Activated T-cell treated with anti-CD3 and anti-CD28 coated beads, Interleukin-2, amount 50 U/mL, for 24 hours (primary cell): ENCODE measurements at regions not wholly inside any gene's neighbourhood (a gene's known extent, or its start where the extent isn't known, plus 50 kb on each side); places are given as distances from the start of the nearest gene placed in this dataset.
"Not testable (repeated sequence)": the region's sequence is repeated elsewhere in the genome, so short reads cannot be mapped to it uniquely, and the experiment has no call there.

Experiments used
- DNase-seq: peaks from one replicate; pipeline ENCODE4 v3.0.0-alpha.2; 2020
- H3K27ac Mint-ChIP-seq: 2 replicates; pipeline ENCODE4 v1.8.0; 2020; ENCODE audit warnings: mild to moderate bottlenecking, mixed read lengths
- H3K27me3 Mint-ChIP-seq: 2 replicates; pipeline ENCODE4 v1.8.0; 2020; ENCODE audit warnings: mixed read lengths
- H3K36me3 Mint-ChIP-seq: 2 replicates; pipeline ENCODE4 v1.8.0; 2020; ENCODE audit warnings: low read depth, mixed read lengths
- H3K4me1 Mint-ChIP-seq: 2 replicates; pipeline ENCODE4 v1.8.0; 2020; ENCODE audit warnings: low read depth, mixed read lengths
- H3K4me3 Mint-ChIP-seq: 2 replicates; pipeline ENCODE4 v1.8.0; 2020; ENCODE audit warnings: mild to moderate bottlenecking, moderate library complexity, mixed read lengths
- H3K9me3 Mint-ChIP-seq: 2 replicates; pipeline ENCODE4 v1.8.0; 2020; ENCODE audit warnings: mixed read lengths

- no peak overlapping the region for H3K4me3 Mint-ChIP-seq
- no peaks in the 10 kb centered on the region for H3K9me3 Mint-ChIP-seq
- H3K36me3 Mint-ChIP-seq = no peaks in the 10 kb centered on the region
- no peak overlapping the region for H3K27ac Mint-ChIP-seq
- no peak for DNase-seq
- H3K27me3 Mint-ChIP-seq = peaks cover 7% of the 10 kb centered on the region
- no peaks in the 10 kb centered on the region for H3K4me1 Mint-ChIP-seq
Measured at GRCh38 chr13:100954430-100955305, 280.1 kb upstream of the TMTC4 start.

- Mint-ChIP-seq H3K9me3 (no peaks in the 10 kb centered on the region), H3K27me3 (no peaks in the 10 kb centered on the region), H3K4me1 (no peaks in the 10 kb centered on the region), H3K27ac (no peak overlapping the region), H3K4me3 (no peak overlapping the region), H3K36me3 (no peaks in the 10 kb centered on the region)
- DNase-seq = no peak
Measured at GRCh38 chr13:100951016-100951415, 276.4 kb upstream of the TMTC4 start.

- not testable (repeated sequence) for H3K4me3 Mint-ChIP-seq, H3K27me3 Mint-ChIP-seq, H3K9me3 Mint-ChIP-seq, H3K27ac Mint-ChIP-seq, H3K4me1 Mint-ChIP-seq, DNase-seq, H3K36me3 Mint-ChIP-seq
Measured at GRCh38 chr13:100948937-100949336, 274.3 kb upstream of the TMTC4 start.

- Mint-ChIP-seq H3K36me3 (no peaks in the 10 kb centered on the region), H3K27ac (no peak overlapping the region), H3K27me3 (peaks cover 3% of the 10 kb centered on the region), H3K4me3 (no peak overlapping the region), H3K4me1 (no peaks in the 10 kb centered on the region), H3K9me3 (no peaks in the 10 kb centered on the region)
- DNase-seq = no peak
Measured at GRCh38 chr13:100946588-100946987, 272.0 kb upstream of the TMTC4 start.

- H3K4me1 Mint-ChIP-seq = no peaks in the 10 kb centered on the region
- no peak for DNase-seq
- H3K27ac Mint-ChIP-seq = no peak overlapping the region
- H3K27me3 Mint-ChIP-seq = peaks cover 3% of the 10 kb centered on the region
- no peaks in the 10 kb centered on the region for H3K36me3 Mint-ChIP-seq
- H3K4me3 Mint-ChIP-seq = no peak overlapping the region
- H3K9me3 Mint-ChIP-seq = no peaks in the 10 kb centered on the region
Measured at GRCh38 chr13:100944791-100945345, 270.3 kb upstream of the TMTC4 start.

GRCh38 chr13:100942742-100943141 is 268.1 kb upstream of the TMTC4 start:
- no peaks in the 10 kb centered on the region for H3K9me3 Mint-ChIP-seq
- H3K4me1 Mint-ChIP-seq = no peaks in the 10 kb centered on the region
- H3K36me3 Mint-ChIP-seq = no peaks in the 10 kb centered on the region
- peaks cover 6% of the 10 kb centered on the region for H3K27me3 Mint-ChIP-seq
- DNase-seq = no peak
- no peak overlapping the region for H3K4me3 Mint-ChIP-seq
- no peak overlapping the region for H3K27ac Mint-ChIP-seq

- no peaks in the 10 kb centered on the region for H3K9me3 Mint-ChIP-seq
- H3K27me3 Mint-ChIP-seq = peaks cover 12% of the 10 kb centered on the region
- no peaks in the 10 kb centered on the region for H3K4me1 Mint-ChIP-seq
- no peak overlapping the region for H3K4me3 Mint-ChIP-seq
- H3K27ac Mint-ChIP-seq = no peak overlapping the region
- no peak for DNase-seq
- H3K36me3 Mint-ChIP-seq = no peaks in the 10 kb centered on the region
Measured at GRCh38 chr13:100941377-100942368, 267.1 kb upstream of the TMTC4 start.

- no peaks in the 10 kb centered on the region for H3K9me3 Mint-ChIP-seq
- no peaks in the 10 kb centered on the region for H3K4me1 Mint-ChIP-seq
- H3K36me3 Mint-ChIP-seq = no peaks in the 10 kb centered on the region
- no peak for DNase-seq
- peaks cover 15% of the 10 kb centered on the region for H3K27me3 Mint-ChIP-seq
- H3K4me3 Mint-ChIP-seq = no peak overlapping the region
- H3K27ac Mint-ChIP-seq = no peak overlapping the region
Measured at GRCh38 chr13:100940658-100941057, 266.1 kb upstream of the TMTC4 start.

GRCh38 chr13:100933841-100934240 is 259.2 kb upstream of the TMTC4 start:
- Mint-ChIP-seq H3K27me3 (peaks cover 28% of the 10 kb centered on the region), H3K4me1 (no peaks in the 10 kb centered on the region), H3K27ac (no peak overlapping the region), H3K36me3 (no peaks in the 10 kb centered on the region), H3K9me3 (no peaks in the 10 kb centered on the region), H3K4me3 (no peak overlapping the region)
- DNase-seq = no peak

GRCh38 chr13:100922599-100922998 is 248.0 kb upstream of the TMTC4 start:
- no peaks in the 10 kb centered on the region for H3K4me1 Mint-ChIP-seq
- no peak overlapping the region for H3K4me3 Mint-ChIP-seq
- peaks cover 6% of the 10 kb centered on the region for H3K27me3 Mint-ChIP-seq
- no peaks in the 10 kb centered on the region for H3K36me3 Mint-ChIP-seq
- no peaks in the 10 kb centered on the region for H3K9me3 Mint-ChIP-seq
- H3K27ac Mint-ChIP-seq = no peak overlapping the region
- no peak for DNase-seq

GRCh38 chr13:100921139-100921538 is 246.5 kb upstream of the TMTC4 start:
- Mint-ChIP-seq H3K27ac (no peak overlapping the region), H3K4me3 (no peak overlapping the region), H3K4me1 (no peaks in the 10 kb centered on the region), H3K27me3 (peaks cover 6% of the 10 kb centered on the region), H3K9me3 (no peaks in the 10 kb centered on the region), H3K36me3 (no peaks in the 10 kb centered on the region)
- DNase-seq = no peak

- H3K27me3 Mint-ChIP-seq = peaks cover 15% of the 10 kb centered on the region
- H3K4me1 Mint-ChIP-seq = no peaks in the 10 kb centered on the region
- H3K36me3 Mint-ChIP-seq = no peaks in the 10 kb centered on the region
- DNase-seq = no peak
- no peak overlapping the region for H3K4me3 Mint-ChIP-seq
- no peak overlapping the region for H3K27ac Mint-ChIP-seq
- no peaks in the 10 kb centered on the region for H3K9me3 Mint-ChIP-seq
Measured at GRCh38 chr13:100917011-100917410, 242.4 kb upstream of the TMTC4 start.

GRCh38 chr13:100913143-100913542 is 238.5 kb upstream of the TMTC4 start:
- Mint-ChIP-seq H3K27ac (no peak overlapping the region), H3K36me3 (no peaks in the 10 kb centered on the region), H3K4me1 (no peaks in the 10 kb centered on the region), H3K27me3 (peaks cover 21% of the 10 kb centered on the region), H3K4me3 (no peak overlapping the region), H3K9me3 (no peaks in the 10 kb centered on the region)
- DNase-seq = no peak

GRCh38 chr13:100904293-100904976 is 229.8 kb upstream of the TMTC4 start:
- Mint-ChIP-seq H3K9me3 (no peaks in the 10 kb centered on the region), H3K36me3 (no peaks in the 10 kb centered on the region), H3K4me3 (no peak overlapping the region), H3K4me1 (no peaks in the 10 kb centered on the region), H3K27me3 (peaks cover 33% of the 10 kb centered on the region), H3K27ac (no peak overlapping the region)
- no peak for DNase-seq
